OCI-LY3 (cell line): ENCODE measurements at regions not wholly inside any gene's neighbourhood (a gene's known extent, or its start where the extent isn't known, plus 50 kb on each side); places are given as distances from the start of the nearest gene placed in this dataset.

Experiments used
- H2AFZ ChIP-seq: fragments of 200-600, 300-600 bp; shearing (Covaris generic); 2 replicates; pipeline ENCODE4 v1.6.0; 2014; ENCODE audit warnings: antibody characterized with exemption, low read depth, low read length
- H3K27ac ChIP-seq: fragments of 200-600, 300-600 bp; sonication (generic); 2 replicates; pipeline ENCODE4 v1.5.1; 2014; ENCODE audit warnings: mild to moderate bottlenecking, low read length, moderate library complexity, mixed read lengths
- H3K27me3 ChIP-seq: fragments of 200-600, 300-600 bp; sonication (generic); 2 replicates; pipeline ENCODE4 v1.6.1; 2014; ENCODE audit warnings: low read depth, low read length, mixed read lengths
- H3K36me3 ChIP-seq: fragments of 200-600, 300-600 bp; sonication (generic); replicated peaks from 2 replicates; pipeline ENCODE3; 2014; ENCODE audit warnings: low read depth, low read length, mixed read lengths
- H3K4me1 ChIP-seq: fragments of 300-600, 200-600 bp; sonication (generic); 2 replicates; pipeline ENCODE4 v1.6.1; 2014; ENCODE audit warnings: low read length, mixed read lengths
- H3K4me2 ChIP-seq: fragments of 200-600, 300-600 bp; sonication (generic); 2 replicates; pipeline ENCODE4 v1.6.1; 2014; ENCODE audit warnings: low read length, mixed read lengths
- H3K4me3 ChIP-seq: fragments of 300-600, 200-600 bp; sonication (generic); 2 replicates; pipeline ENCODE4 v1.5.1; 2014; ENCODE audit warnings: antibody characterized with exemption, mild to moderate bottlenecking, low read length, moderate library complexity
- H3K79me2 ChIP-seq: fragments of 300-600, 200-600 bp; shearing (Covaris generic); 2 replicates; pipeline ENCODE4 v1.6.1; 2014; ENCODE audit warnings: mild to moderate bottlenecking, low read length, mixed read lengths
- H3K9ac ChIP-seq: fragments of 300-600, 200-600 bp; shearing (Covaris generic); 2 replicates; pipeline ENCODE4 v1.6.0; 2014; ENCODE audit warnings: mild to moderate bottlenecking, low read length, moderate library complexity
- H3K9me3 ChIP-seq: fragments of 200-600, 300-600 bp; shearing (Covaris generic); 2 replicates; pipeline ENCODE4 v1.6.1; 2014; ENCODE audit warnings: low read length, mixed read lengths; ENCODE audit not compliant: insufficient read depth
- H4K20me1 ChIP-seq: fragments of 200-600, 300-600 bp; sonication (generic); 2 replicates; pipeline ENCODE4 v1.6.1; 2016; ENCODE audit warnings: low read length, mixed read lengths; ENCODE audit not compliant: insufficient read depth
- EZH2phosphoT487 ChIP-seq: fragments of 200-600 bp; shearing (Covaris generic); IDR thresholded peaks from 2 replicates; pipeline ENCODE4 v1.6.1; 2018; ENCODE audit warnings: antibody characterized with exemption, mixed run types, low read depth
- TF ChIP-seq, protein P1 (sequence below): fragments of 200-600, 300-600 bp; sonication (generic); IDR thresholded peaks from 2 replicates; pipeline ENCODE4 v1.5.1; 2014; ENCODE audit warnings: antibody characterized with exemption, low read length, low read depth

DNA sequence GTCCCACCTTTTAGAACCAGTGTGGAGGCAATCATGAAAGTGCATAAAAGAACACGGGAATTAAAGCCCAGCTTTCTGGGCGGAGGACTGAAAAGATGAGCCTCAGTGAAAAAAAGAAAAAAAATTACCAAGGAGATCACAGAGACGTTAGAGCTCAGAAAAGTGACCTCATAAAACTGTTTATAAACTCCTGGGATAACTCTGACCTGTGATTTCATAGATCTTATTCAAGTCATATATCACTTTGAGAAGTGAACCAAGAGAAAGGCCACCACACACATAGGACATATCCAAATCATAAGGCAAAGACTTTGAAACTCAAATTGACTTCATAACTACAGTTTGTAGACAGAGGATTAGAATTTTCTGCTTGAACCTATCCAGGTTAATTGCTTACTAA, 90.1 kb downstream of the KCNJ2 start:
- Histone ChIP-seq H3K9me3 (no peaks in the 10 kb centered on the region), H3K4me2 (no peak overlapping the region), H4K20me1 (no peaks in the 10 kb centered on the region), H3K27me3 (no peaks in the 10 kb centered on the region), H3K9ac (no peak overlapping the region), H3K36me3 (no peaks in the 10 kb centered on the region), H3K79me2 (no peaks in the 10 kb centered on the region), H3K4me1 (no peaks in the 10 kb centered on the region), H3K4me3 (no peak overlapping the region), H2AFZ (no peak overlapping the region), H3K27ac (no peak overlapping the region)
- TF ChIP-seq, protein P1, sequence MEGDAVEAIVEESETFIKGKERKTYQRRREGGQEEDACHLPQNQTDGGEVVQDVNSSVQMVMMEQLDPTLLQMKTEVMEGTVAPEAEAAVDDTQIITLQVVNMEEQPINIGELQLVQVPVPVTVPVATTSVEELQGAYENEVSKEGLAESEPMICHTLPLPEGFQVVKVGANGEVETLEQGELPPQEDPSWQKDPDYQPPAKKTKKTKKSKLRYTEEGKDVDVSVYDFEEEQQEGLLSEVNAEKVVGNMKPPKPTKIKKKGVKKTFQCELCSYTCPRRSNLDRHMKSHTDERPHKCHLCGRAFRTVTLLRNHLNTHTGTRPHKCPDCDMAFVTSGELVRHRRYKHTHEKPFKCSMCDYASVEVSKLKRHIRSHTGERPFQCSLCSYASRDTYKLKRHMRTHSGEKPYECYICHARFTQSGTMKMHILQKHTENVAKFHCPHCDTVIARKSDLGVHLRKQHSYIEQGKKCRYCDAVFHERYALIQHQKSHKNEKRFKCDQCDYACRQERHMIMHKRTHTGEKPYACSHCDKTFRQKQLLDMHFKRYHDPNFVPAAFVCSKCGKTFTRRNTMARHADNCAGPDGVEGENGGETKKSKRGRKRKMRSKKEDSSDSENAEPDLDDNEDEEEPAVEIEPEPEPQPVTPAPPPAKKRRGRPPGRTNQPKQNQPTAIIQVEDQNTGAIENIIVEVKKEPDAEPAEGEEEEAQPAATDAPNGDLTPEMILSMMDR = no peak
- TF ChIP-seq EZH2phosphoT487 = no peak

DNA sequence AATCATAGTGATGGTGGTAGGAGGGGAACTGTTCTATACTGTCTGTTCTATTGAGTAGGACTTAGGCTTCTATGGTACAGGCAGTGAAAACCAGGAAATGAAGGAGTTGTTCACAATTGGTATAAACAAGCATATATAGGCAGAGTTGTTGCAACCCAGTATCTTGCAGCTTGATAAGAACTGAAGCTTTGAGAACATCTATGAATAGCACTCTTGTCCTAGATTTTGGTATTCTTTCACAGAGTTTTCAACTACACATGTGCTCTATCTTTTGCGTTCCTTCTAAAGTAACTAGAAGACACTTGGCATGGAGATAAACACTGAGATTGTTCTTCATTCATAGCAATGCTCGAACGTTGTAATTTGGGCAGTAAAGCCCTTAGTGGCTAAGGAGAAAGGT, 91.8 kb downstream of the KCNJ2 start:
- H3K9me3 ChIP-seq = no peaks in the 10 kb centered on the region
- H3K36me3 ChIP-seq = no peaks in the 10 kb centered on the region
- H3K4me1 ChIP-seq = no peaks in the 10 kb centered on the region
- H3K4me3 ChIP-seq = no peak overlapping the region
- TF ChIP-seq, protein P1 = no peak
- TF ChIP-seq EZH2phosphoT487 = no peak
- no peaks in the 10 kb centered on the region for H3K27me3 ChIP-seq
- H2AFZ ChIP-seq = no peak overlapping the region
- no peaks in the 10 kb centered on the region for H4K20me1 ChIP-seq
- no peak overlapping the region for H3K27ac ChIP-seq
- no peak overlapping the region for H3K9ac ChIP-seq
- no peak overlapping the region for H3K4me2 ChIP-seq
- no peaks in the 10 kb centered on the region for H3K79me2 ChIP-seq

DNA sequence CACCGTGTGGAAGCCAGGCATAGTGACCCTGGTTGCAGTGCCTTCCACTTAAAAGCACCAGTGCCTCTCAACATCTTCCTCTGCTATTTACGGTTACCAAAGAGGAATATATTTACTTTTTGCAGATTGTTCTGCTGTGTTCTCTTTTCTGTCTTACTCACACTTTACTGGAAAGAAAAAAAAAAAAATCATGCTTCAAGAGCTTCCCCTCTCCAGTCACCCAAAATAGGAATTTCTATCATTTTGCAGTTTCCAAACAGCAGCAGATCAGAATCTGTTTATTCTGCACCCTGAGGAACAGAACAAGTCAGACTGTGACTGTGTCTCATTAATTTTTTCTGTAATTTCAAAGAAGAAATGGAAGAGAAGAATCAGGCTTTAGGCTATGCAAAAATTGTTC, 96.1 kb downstream of the KCNJ2 start:
- H3K9ac ChIP-seq = no peak overlapping the region
- no peaks in the 10 kb centered on the region for H4K20me1 ChIP-seq
- TF ChIP-seq EZH2phosphoT487 = no peak
- TF ChIP-seq, protein P1 = no peak

DNA sequence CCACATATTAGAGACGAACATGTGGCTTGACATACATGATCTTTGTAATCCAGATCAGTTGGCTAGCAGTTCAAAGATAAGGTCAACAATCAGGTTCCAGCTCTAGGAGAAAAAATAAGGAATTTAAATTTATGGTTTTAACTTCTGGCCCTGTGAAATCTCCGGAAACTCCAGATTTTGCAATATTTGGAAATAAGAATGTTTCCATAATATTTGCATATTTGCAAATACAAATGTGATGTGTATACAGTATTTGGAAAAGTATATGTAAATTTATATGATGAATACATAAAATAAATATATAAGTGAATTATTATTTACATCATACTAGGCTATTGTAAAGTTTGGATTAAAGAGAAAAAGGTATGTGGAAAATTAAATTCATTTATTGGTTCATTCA, 97.1 kb downstream of the KCNJ2 start:
- H3K4me1 ChIP-seq = no peaks in the 10 kb centered on the region
- no peak overlapping the region for H3K4me2 ChIP-seq
- no peaks in the 10 kb centered on the region for H3K27me3 ChIP-seq
- TF ChIP-seq, protein P1 = no peak
- TF ChIP-seq EZH2phosphoT487 = no peak
- H3K9me3 ChIP-seq = peaks cover 10% of the 10 kb centered on the region
- peaks cover 4% of the 10 kb centered on the region for H3K36me3 ChIP-seq
- no peak overlapping the region for H2AFZ ChIP-seq
- H3K27ac ChIP-seq = no peak overlapping the region
- no peaks in the 10 kb centered on the region for H4K20me1 ChIP-seq
- no peak overlapping the region for H3K9ac ChIP-seq
- H3K4me3 ChIP-seq = no peak overlapping the region
- no peaks in the 10 kb centered on the region for H3K79me2 ChIP-seq

More for the DNA sequence above, 96.1 kb downstream of the KCNJ2 start:
- Histone ChIP-seq H3K27me3 (no peaks in the 10 kb centered on the region), H3K36me3 (peaks cover 4% of the 10 kb centered on the region), H3K4me2 (no peak overlapping the region), H3K4me1 (no peaks in the 10 kb centered on the region), H3K79me2 (no peaks in the 10 kb centered on the region), H3K4me3 (no peak overlapping the region), H3K9me3 (peaks cover 10% of the 10 kb centered on the region), H3K27ac (no peak overlapping the region), H2AFZ (no peak overlapping the region)
